WTC11 (cell line): ENCODE measurements at regions not wholly inside any gene's neighbourhood (a gene's known extent, or its start where the extent isn't known, plus 50 kb on each side); places are given as distances from the start of the nearest gene placed in this dataset.

Experiments used
- CREB1 ChIP-seq: sonication (generic); formaldehyde crosslinking; IDR thresholded peaks from 2 replicates; pipeline ENCODE4 v1.8.0; 2023; ENCODE audit warnings: mild to moderate bottlenecking, missing genetic modification reagents
- TF ChIP-seq, protein P1 (sequence below): fragments of 200-600 bp; IDR thresholded peaks from 2 replicates; pipeline ENCODE4 v1.8.0; 2022; ENCODE audit warnings: antibody characterized with exemption
- TF ChIP-seq, protein P2 (sequence below): fragments of 250-450 bp; sonication (Bioruptor Pico); IDR thresholded peaks from 2 replicates; pipeline ENCODE4 v1.8.0; 2021; ENCODE audit warnings: mild to moderate bottlenecking

DNA sequence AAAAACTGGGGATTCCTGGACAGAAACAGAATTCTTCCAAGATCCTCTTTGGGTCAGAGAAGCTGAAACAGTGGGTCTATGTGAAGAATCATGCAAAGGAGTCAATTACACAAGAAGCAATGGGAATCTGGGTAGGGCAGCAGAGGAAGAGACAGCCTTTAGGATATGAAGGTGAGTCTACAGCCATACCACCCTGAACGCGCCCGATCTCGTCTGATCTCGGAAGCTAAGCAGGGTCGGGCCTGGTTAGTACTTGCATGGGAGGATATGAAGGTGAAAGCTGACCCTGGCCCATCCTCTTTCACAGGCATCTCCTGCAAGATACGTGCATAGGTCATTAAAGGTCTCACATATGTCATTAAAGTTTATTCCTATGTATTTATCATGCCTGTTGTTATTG is 1080.9 kb upstream of the FANCL start:
- TF ChIP-seq, protein P1, sequence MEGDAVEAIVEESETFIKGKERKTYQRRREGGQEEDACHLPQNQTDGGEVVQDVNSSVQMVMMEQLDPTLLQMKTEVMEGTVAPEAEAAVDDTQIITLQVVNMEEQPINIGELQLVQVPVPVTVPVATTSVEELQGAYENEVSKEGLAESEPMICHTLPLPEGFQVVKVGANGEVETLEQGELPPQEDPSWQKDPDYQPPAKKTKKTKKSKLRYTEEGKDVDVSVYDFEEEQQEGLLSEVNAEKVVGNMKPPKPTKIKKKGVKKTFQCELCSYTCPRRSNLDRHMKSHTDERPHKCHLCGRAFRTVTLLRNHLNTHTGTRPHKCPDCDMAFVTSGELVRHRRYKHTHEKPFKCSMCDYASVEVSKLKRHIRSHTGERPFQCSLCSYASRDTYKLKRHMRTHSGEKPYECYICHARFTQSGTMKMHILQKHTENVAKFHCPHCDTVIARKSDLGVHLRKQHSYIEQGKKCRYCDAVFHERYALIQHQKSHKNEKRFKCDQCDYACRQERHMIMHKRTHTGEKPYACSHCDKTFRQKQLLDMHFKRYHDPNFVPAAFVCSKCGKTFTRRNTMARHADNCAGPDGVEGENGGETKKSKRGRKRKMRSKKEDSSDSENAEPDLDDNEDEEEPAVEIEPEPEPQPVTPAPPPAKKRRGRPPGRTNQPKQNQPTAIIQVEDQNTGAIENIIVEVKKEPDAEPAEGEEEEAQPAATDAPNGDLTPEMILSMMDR, result no peak
- TF ChIP-seq CREB1, result no peak
- TF ChIP-seq, protein P2, sequence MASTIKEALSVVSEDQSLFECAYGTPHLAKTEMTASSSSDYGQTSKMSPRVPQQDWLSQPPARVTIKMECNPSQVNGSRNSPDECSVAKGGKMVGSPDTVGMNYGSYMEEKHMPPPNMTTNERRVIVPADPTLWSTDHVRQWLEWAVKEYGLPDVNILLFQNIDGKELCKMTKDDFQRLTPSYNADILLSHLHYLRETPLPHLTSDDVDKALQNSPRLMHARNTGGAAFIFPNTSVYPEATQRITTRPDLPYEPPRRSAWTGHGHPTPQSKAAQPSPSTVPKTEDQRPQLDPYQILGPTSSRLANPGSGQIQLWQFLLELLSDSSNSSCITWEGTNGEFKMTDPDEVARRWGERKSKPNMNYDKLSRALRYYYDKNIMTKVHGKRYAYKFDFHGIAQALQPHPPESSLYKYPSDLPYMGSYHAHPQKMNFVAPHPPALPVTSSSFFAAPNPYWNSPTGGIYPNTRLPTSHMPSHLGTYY (CRISPR knock-in tag), result no peak
